ENCODE measurements at regions not wholly inside any gene's neighbourhood (a gene's known extent, or its start where the extent isn't known, plus 50 kb on each side); places are given as distances from the start of the nearest gene placed in this dataset.

DNA sequence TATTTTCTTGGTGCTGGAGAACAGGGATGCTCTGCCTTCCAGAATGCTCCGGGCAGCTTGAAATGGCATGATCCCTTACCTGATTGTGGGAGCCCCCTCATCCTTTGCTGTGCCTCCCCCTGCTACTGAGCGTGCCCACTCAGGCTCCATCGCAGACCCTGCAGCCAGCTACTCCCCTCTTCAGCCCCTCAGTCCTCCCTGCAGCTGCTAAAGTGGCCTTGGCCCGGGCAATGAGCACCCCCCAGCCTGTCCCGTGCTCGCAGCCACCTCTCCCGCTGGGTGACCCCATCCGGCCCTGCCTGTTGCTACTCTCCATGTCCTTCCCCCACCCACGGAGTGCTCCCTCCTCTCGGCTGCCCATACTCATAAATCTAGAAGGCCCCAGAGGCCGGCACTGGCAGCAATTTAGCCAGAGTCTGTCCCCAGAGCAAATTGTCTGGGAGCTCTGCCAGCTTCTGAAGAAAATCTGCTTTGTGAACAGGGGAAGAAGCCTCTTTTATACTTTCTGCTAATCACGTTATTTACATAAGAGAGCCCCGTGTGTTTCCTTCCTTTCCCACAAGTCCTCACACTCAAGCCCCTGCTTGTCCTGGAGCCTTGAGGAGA lies 143.7 kb upstream of the FRMD6 start:
- TF ChIP-seq, protein P1, sequence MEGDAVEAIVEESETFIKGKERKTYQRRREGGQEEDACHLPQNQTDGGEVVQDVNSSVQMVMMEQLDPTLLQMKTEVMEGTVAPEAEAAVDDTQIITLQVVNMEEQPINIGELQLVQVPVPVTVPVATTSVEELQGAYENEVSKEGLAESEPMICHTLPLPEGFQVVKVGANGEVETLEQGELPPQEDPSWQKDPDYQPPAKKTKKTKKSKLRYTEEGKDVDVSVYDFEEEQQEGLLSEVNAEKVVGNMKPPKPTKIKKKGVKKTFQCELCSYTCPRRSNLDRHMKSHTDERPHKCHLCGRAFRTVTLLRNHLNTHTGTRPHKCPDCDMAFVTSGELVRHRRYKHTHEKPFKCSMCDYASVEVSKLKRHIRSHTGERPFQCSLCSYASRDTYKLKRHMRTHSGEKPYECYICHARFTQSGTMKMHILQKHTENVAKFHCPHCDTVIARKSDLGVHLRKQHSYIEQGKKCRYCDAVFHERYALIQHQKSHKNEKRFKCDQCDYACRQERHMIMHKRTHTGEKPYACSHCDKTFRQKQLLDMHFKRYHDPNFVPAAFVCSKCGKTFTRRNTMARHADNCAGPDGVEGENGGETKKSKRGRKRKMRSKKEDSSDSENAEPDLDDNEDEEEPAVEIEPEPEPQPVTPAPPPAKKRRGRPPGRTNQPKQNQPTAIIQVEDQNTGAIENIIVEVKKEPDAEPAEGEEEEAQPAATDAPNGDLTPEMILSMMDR (IDR thresholded peaks at IDR 0.05), result no peak
- Histone ChIP-seq H3K27ac (peak overlapping the region; percentile 36), H3K27me3 (no peaks in the 10 kb centered on the region), H3K4me1 (peaks cover 9% of the 10 kb centered on the region), H3K36me3 (no peaks in the 10 kb centered on the region), H3K4me3 (no peak overlapping the region), H3K9me3 (no peaks in the 10 kb centered on the region)
- intact Hi-C loops (cut with DNase I), result no loop called here
- ATAC-seq (peak; percentile 50), DNase-seq (peak; percentile 64)

DNA sequence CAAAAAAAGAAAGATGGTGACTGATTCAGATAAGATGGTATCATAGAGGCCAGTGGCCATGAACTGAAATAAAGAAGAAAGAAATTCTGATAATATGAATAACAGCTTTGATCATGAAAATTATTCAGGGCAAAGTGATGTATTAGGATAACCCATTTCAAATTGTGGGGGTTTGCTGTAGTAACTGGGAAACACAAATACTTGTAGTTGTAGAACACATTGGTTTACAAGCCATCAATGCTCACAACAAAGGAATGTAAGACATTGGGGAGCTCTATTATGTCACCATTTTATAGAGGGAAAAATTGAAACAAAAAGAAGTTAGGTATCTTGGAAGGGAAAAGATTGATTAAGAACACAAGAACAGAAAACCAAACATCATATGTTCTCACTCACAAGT lies 140.4 kb upstream of the FRMD6 start:
- intact Hi-C loops (cut with DNase I), result no loop called here
- no peak for DNase-seq
- Histone ChIP-seq H3K9me3 (no peaks in the 10 kb centered on the region), H3K36me3 (no peaks in the 10 kb centered on the region), H3K4me3 (no peak overlapping the region), H3K27ac (no peak overlapping the region), H3K4me1 (peaks cover 9% of the 10 kb centered on the region), H3K27me3 (no peaks in the 10 kb centered on the region)
- ATAC-seq, result no peak
- TF ChIP-seq, protein P1 (IDR thresholded peaks at IDR 0.05), result no peak

DNA sequence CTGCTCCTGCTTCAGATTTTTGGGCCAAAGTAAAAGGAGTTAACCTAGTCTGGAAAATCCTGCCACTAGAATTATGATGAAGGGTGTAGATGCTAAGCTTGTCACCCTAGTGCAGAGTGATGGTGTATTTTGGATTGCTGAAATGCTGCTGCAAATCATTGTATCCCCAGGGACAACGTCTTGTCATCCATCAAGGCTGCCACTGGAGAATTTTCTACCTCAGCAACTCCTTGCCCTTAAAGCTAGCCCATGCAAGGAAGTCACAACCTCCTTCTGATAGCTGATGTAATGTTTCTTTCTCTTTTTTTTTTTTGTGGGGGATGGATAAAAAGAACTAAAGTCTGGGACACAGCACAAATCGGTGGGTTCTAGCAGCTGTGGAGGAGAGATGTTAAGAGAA lies 139.4 kb upstream of the FRMD6 start:
- TF ChIP-seq, protein P1 (IDR thresholded peaks at IDR 0.05), result no peak
- no peak for DNase-seq
- H3K4me3 ChIP-seq, result no peak overlapping the region
- intact Hi-C loops (cut with DNase I), result no loop called here
- no peaks in the 10 kb centered on the region for H3K27me3 ChIP-seq
- H3K4me1 ChIP-seq, result peaks cover 9% of the 10 kb centered on the region
- ATAC-seq, result no peak
- H3K27ac ChIP-seq, result no peak overlapping the region
- H3K9me3 ChIP-seq, result no peaks in the 10 kb centered on the region
- H3K36me3 ChIP-seq, result no peaks in the 10 kb centered on the region

DNA sequence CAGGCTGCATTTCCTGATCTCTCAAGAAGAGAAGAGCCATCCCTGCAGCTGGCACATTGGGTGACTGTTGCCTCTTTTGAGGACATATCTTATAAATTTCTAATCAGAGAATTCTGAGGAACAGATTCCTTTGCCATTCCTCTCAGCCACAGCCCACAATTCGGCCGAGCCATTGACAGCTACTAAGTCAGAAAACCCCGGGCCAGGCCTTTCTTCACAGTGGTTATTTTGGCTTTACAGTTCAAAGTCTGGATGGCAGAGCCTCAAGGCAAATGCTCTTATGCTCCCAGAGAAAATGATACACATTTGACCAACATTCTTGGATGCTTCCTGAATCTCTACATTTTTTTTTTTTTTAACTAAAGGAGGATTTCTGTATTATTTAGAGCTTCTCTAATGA lies 138.4 kb upstream of the FRMD6 start:
- intact Hi-C loops (cut with DNase I), result no loop called here
- Histone ChIP-seq H3K36me3 (no peaks in the 10 kb centered on the region), H3K27ac (no peak overlapping the region), H3K27me3 (no peaks in the 10 kb centered on the region), H3K9me3 (no peaks in the 10 kb centered on the region), H3K4me1 (peaks cover under 1% of the 10 kb centered on the region), H3K4me3 (no peak overlapping the region)
- DNase-seq (no peak), ATAC-seq (no peak)
- TF ChIP-seq, protein P1 (IDR thresholded peaks at IDR 0.05), result no peak

DNA sequence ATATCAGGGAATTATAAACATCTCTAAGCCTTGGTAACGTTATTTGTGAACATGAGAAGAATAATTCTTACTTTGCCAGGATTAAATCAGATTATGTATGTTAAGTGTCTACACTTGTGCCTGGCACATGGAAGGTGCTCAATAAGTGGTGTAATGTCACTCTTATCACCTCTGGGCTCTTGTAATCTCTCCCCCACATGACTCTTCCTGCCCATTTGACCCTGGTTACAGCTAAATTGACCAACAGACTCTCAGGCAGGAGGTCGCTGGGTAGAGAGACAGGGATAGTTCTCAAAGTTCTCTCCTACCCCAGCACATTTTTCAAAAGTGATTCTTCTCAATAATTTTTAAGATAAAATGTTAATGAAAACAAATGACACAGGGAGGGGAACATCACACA lies 137.8 kb upstream of the FRMD6 start:
- H3K4me1 ChIP-seq, result no peaks in the 10 kb centered on the region
- intact Hi-C loops (cut with DNase I), result no loop called here
- no peak overlapping the region for H3K27ac ChIP-seq
- no peak for ATAC-seq
- no peaks in the 10 kb centered on the region for H3K36me3 ChIP-seq
- H3K4me3 ChIP-seq, result no peak overlapping the region
- DNase-seq, result no peak
- no peaks in the 10 kb centered on the region for H3K27me3 ChIP-seq
- H3K9me3 ChIP-seq, result no peaks in the 10 kb centered on the region
- TF ChIP-seq, protein P1 (IDR thresholded peaks at IDR 0.05), result no peak

DNA sequence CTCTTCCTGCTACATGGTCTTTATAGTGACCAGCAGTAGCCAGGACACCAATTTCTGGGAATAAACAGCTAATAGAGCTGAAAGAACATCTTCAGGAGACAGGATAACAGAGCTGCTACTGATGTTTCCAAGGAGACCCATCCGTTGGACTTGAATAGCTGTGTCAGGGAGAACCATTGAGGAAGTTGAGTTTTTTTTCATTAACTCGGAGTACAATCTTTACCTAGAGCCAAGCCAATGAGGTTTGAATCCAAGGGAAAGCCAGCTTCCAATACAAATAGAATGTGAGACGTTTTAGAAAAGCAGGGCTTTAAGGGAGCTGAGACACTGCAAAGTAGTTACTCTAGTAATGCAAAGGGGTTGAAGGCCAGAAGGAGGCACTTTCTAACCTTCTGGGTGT lies 136.1 kb upstream of the FRMD6 start:
- Histone ChIP-seq H3K4me1 (no peaks in the 10 kb centered on the region), H3K9me3 (no peaks in the 10 kb centered on the region), H3K4me3 (no peak overlapping the region), H3K27ac (no peak overlapping the region), H3K27me3 (no peaks in the 10 kb centered on the region), H3K36me3 (no peaks in the 10 kb centered on the region)
- intact Hi-C loops (cut with DNase I), result no loop called here
- DNase-seq (no peak), ATAC-seq (no peak)
- TF ChIP-seq, protein P1 (IDR thresholded peaks at IDR 0.05), result no peak
